GM13977 (cell line): ENCODE measurements at regions not wholly inside any gene's neighbourhood (a gene's known extent, or its start where the extent isn't known, plus 50 kb on each side); places are given as distances from the start of the nearest gene placed in this dataset.

ENCODE experiments used
- DNase-seq: peaks from one replicate; pipeline ENCODE4 v3.0.0; 2012; ENCODE audit warnings: low spot score
- in situ Hi-C: fragments of 300-500 bp; cut with MboI; formaldehyde crosslinking; loops from one replicate; pipeline ENCODE4 v1.12.0; 2022; ENCODE audit warnings: low sequenced_read_pairs, low pct_unique_long_range_greater_than_20kb, mixed read lengths, inconsistent platforms; ENCODE audit not compliant: unreplicated experiment
- TF ChIP-seq, protein P1 (sequence below): IDR thresholded peaks from 2 replicates; pipeline ENCODE4 v1.5.1; 2012; ENCODE audit warnings: mild to moderate bottlenecking, control low read depth; ENCODE audit not compliant: insufficient read depth; ENCODE audit errors: extremely low read depth, missing control alignments

DNA sequence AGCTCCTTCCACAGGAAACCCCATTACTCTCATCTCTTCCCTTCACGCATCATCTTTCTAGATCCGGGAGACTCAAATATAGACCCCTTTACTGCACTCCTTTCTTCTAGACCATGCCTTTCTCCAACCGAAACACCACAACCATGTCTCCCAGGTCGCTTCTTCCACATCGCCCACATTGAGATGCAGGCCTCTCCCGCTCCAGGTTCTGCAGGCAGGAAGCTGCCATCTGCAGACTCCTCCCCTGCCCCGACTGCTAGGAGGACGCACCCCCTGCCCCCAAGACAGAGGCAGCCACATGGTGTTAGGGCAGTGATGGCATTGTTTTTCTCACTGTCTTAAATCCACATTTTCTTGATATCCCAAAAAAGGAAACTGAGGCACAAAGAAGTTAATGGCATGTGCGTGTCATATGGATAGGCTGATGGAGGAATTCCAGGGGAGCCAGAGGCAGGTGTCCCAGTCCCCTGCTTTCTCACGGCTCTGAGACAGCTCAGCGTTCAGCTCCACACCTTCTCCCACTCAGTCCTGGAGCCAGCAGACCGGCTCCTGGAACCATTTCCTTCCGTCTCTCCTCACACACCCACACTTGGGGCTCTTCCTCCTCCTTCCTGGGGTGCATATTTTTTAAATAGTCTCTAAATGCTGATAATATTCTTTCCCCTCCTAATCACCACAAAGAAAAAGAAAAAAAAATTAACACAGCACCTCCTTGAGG is 438.4 kb downstream of the EIPR1 start:
- no peak for DNase-seq
- in situ Hi-C loops, result no loop called here
- TF ChIP-seq, protein P1, sequence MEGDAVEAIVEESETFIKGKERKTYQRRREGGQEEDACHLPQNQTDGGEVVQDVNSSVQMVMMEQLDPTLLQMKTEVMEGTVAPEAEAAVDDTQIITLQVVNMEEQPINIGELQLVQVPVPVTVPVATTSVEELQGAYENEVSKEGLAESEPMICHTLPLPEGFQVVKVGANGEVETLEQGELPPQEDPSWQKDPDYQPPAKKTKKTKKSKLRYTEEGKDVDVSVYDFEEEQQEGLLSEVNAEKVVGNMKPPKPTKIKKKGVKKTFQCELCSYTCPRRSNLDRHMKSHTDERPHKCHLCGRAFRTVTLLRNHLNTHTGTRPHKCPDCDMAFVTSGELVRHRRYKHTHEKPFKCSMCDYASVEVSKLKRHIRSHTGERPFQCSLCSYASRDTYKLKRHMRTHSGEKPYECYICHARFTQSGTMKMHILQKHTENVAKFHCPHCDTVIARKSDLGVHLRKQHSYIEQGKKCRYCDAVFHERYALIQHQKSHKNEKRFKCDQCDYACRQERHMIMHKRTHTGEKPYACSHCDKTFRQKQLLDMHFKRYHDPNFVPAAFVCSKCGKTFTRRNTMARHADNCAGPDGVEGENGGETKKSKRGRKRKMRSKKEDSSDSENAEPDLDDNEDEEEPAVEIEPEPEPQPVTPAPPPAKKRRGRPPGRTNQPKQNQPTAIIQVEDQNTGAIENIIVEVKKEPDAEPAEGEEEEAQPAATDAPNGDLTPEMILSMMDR, result no peak

DNA sequence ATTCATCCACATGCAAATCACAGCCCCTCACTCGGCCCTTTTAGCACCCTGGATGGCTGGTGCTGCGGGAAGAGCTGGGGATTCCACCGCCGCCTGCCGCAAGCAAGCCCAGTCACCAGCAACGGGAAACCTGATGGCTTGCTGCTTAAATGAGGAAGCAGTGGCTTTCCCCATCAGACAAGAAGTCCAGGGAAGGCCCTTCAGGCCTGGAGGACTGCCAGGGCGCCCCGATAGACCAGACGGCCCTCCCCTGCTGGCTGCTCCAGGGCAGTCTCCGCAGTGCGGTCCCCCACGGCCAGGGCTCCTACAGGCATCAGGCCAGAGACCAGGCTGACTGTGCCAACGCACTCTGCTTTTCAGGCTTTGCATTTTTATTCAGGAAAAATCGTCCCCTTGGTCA is 439.1 kb downstream of the EIPR1 start:
- DNase-seq, result no peak
- in situ Hi-C loops, result no loop called here
- TF ChIP-seq, protein P1, result no peak

- in situ Hi-C loops, result no loop called here
- TF ChIP-seq, protein P1, result no peak
- DNase-seq, result no peak
Observed at GRCh38 chr2:2935445-2936149, 442.0 kb downstream of the EIPR1 start.

DNA sequence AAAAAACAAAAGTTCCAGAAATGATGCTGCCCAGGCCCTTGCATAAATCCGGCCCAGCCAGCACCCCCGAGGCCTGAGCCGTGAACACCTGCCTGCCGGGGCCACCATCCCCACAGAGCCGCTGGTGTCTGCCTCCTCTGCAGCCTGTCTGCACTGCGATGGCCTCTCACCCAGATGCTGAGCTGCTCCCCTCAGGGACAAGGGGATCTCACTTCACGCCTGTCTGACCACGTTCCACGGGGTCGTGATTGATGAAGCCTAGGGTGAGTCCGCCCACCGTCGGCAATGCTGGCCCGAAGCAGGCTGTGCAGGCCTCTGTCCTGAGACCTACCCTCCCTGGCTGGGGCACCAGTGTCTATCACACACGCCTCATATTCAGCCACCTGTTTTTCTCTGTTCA is 444.2 kb downstream of the EIPR1 start:
- in situ Hi-C loops, result no loop called here
- TF ChIP-seq, protein P1, result no peak

DNA sequence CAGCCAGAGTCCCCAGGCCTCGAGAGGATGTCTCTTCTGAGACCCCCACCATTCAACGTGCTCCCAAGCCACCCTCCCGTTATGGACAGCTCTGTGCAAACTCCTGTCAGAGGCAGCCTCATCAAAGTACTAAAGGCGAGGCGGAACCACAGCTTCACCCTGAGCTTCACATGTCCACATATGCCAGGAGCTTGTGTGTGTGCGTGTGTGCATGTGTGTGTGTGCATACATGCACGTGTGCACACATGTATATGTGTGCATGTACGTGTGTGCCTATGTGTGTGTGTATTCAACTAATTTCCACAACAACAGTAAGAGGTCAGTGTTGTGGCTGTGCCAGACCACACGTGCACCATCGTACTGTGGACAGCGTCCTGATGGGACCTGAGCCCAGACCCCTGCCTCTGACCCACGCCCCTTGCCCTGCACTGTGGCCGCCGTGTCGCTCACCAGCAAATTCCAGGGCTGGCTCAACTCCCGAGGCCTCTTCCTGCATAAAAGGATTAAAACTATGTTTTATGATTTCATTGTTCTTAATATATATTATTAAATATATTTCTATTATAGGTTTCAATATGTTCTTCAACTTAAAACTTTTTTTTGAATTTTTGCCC is 444.8 kb downstream of the EIPR1 start:
- in situ Hi-C loops, result no loop called here
- TF ChIP-seq, protein P1, result no peak
- no peak for DNase-seq

More for the DNA sequence above, 444.2 kb downstream of the EIPR1 start:
- DNase-seq, result no peak

- TF ChIP-seq, protein P1, result no peak
- in situ Hi-C loops, result no loop called here
- no peak for DNase-seq
Observed at GRCh38 chr2:2932189-2932588, 445.4 kb downstream of the EIPR1 start.
